Fibroblast of lung (primary cell): ENCODE measurements at regions not wholly inside any gene's neighbourhood (a gene's known extent, or its start where the extent isn't known, plus 50 kb on each side); places are given as distances from the start of the nearest gene placed in this dataset.

Source experiments
- DNase-seq, 2 donors: peaks; one replicate each; pipeline versions ENCODE4 v3.0.0 to v3.0.0-alpha.2; 2010; ENCODE audit warnings: low read depth in 2 of 2
- H2AFZ ChIP-seq: 2 replicates; pipeline ENCODE4 v1.5.1; 2012; ENCODE audit warnings: low read length, control low read depth, inconsistent platforms
- H3K27ac ChIP-seq: 2 replicates; pipeline ENCODE4 v1.5.1; 2011; ENCODE audit warnings: low read length, control low read depth; ENCODE audit not compliant: insufficient read depth
- H3K27me3 ChIP-seq: 2 replicates; pipeline ENCODE4 v1.5.1; 2011; ENCODE audit warnings: mild to moderate bottlenecking, low read length; ENCODE audit not compliant: control insufficient read depth, insufficient read depth
- H3K36me3 ChIP-seq: 2 replicates; pipeline ENCODE4 v1.5.1; 2011; ENCODE audit warnings: low read length; ENCODE audit not compliant: control insufficient read depth, insufficient read depth
- H3K4me1 ChIP-seq: 2 replicates; pipeline ENCODE4 v1.5.1; 2011; ENCODE audit warnings: low read length; ENCODE audit not compliant: control insufficient read depth, insufficient read depth; ENCODE audit errors: extremely low read depth
- H3K4me2 ChIP-seq: 2 replicates; pipeline ENCODE4 v1.5.1; 2011; ENCODE audit warnings: low read length, control low read depth; ENCODE audit not compliant: insufficient read depth; ENCODE audit errors: extremely low read depth
- H3K4me3 ChIP-seq, 4 experiments: fragments of 200-600 bp in 1 of 4; sonication (generic) in 1 of 4; replicated peaks in 1 of 4; 2 replicates each; pipeline ENCODE4 v1.5.1; 2011 to 2016; ENCODE audit warnings: low read length in 4 of 4, low read depth in 3 of 4, mild to moderate bottlenecking in 3 of 4, control low read depth in 2 of 4, inconsistent platforms in 1 of 4, mixed read lengths in 1 of 4; ENCODE audit not compliant: insufficient read depth in 1 of 4; ENCODE audit errors: control extremely low read depth in 1 of 4
- H3K79me2 ChIP-seq: 2 replicates; pipeline ENCODE4 v1.5.1; 2012; ENCODE audit warnings: mild to moderate bottlenecking, low read length, inconsistent platforms; ENCODE audit not compliant: control insufficient read depth, insufficient read depth
- H3K9ac ChIP-seq: 2 replicates; pipeline ENCODE4 v1.5.1; 2011; ENCODE audit warnings: mild to moderate bottlenecking, low read length, control low read depth; ENCODE audit not compliant: insufficient read depth
- H3K9me3 ChIP-seq: 2 replicates; pipeline ENCODE4 v1.5.1; 2012; ENCODE audit warnings: low read depth, low read length; ENCODE audit not compliant: control insufficient read depth, insufficient read depth
- H4K20me1 ChIP-seq: 2 replicates; pipeline ENCODE4 v1.5.1; 2011; ENCODE audit warnings: low read length; ENCODE audit not compliant: control insufficient read depth, insufficient read depth; ENCODE audit errors: extremely low read depth
- CTCF ChIP-seq, 2 donors: IDR thresholded peaks in 1 of 2; conservative IDR thresholded peaks in 1 of 2; 1 replicate in 1 of 2; 2 replicates in 1 of 2; pipeline ENCODE4 v1.5.1; 2011 to 2012; ENCODE audit warnings: low read length in 2 of 2, control low read depth in 1 of 2, inconsistent platforms in 1 of 2, low read depth in 1 of 2, mild to moderate bottlenecking in 1 of 2
- EZH2 ChIP-seq: IDR thresholded peaks from 2 replicates; pipeline ENCODE4 v1.5.1; 2012; ENCODE audit warnings: low read length, control low read depth, mild to moderate bottlenecking; ENCODE audit errors: missing control alignments

DNA sequence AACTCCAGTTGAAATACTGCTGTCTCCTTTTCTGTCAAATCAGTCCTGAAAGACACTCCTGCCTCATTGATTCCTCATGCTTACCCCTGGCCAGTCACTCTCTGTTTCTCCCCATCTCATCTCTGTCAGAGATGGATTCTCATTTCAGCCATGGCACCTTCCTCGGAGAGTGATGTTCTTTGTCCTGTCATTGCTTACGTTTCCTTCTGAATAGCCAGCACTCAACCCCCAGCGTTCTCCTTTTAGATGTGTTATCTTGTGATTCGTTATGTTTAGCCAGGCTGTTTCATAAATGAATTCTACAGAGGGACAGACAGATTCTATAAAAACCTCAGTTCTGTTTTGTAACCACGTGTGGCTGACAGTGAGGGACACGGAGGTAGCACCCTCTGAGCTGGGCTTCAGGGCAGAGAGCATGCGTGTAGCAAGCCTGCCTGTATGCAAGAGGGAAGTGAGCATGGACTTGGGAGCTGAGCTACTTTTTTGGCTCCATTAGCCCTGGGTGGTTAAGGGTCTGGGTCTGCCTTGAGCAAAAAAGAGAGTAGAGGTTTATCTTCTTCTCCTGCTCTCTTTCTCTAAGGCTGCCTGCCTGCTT lies 354.6 kb downstream of the DDX10 start:
- Histone ChIP-seq H3K4me3 (no peak overlapping the region), H3K79me2 (no peaks in the 10 kb centered on the region), H3K27me3 (no peaks in the 10 kb centered on the region), H3K4me2 (no peak overlapping the region), H3K9ac (no peak overlapping the region), H4K20me1 (no peaks in the 10 kb centered on the region), H2AFZ (no peak overlapping the region), H3K4me1 (no peaks in the 10 kb centered on the region), H3K36me3 (no peaks in the 10 kb centered on the region), H3K27ac (no peak overlapping the region), H3K9me3 (no peaks in the 10 kb centered on the region)
- no peak for DNase-seq
- TF ChIP-seq EZH2 (no peak), CTCF (conservative IDR thresholded peaks at IDR 0.05 in 1 of 2, IDR thresholded peaks at IDR 0.05 in 1 of 2; ENCODE audit: low read depth in 1 of 2, low read length in 2 of 2) (no peak)

GRCh38 chr11:109023036-109023435 lies 358.2 kb downstream of the DDX10 start:
- H3K79me2 ChIP-seq: no peaks in the 10 kb centered on the region
- no peak overlapping the region for H3K4me2 ChIP-seq
- H3K27me3 ChIP-seq: no peaks in the 10 kb centered on the region
- no peak overlapping the region for H3K4me3 ChIP-seq
- no peaks in the 10 kb centered on the region for H4K20me1 ChIP-seq
- no peak for TF ChIP-seq EZH2
- H2AFZ ChIP-seq: no peak overlapping the region
- H3K27ac ChIP-seq: no peak overlapping the region
- DNase-seq: no peak
- no peak overlapping the region for H3K9ac ChIP-seq
- no peaks in the 10 kb centered on the region for H3K4me1 ChIP-seq
- H3K9me3 ChIP-seq: no peaks in the 10 kb centered on the region
- H3K36me3 ChIP-seq: no peaks in the 10 kb centered on the region

GRCh38 chr11:109026891-109027489 lies 362.1 kb downstream of the DDX10 start:
- no peaks in the 10 kb centered on the region for H3K27me3 ChIP-seq
- TF ChIP-seq EZH2: no peak
- TF ChIP-seq CTCF (conservative IDR thresholded peaks at IDR 0.05 in 1 of 2, IDR thresholded peaks at IDR 0.05 in 1 of 2; ENCODE audit: low read depth in 1 of 2, low read length in 2 of 2): no peak
- DNase-seq: peak; percentile 50 to 56

More at GRCh38 chr11:109026891-109027489, 362.1 kb downstream of the DDX10 start:
- Histone ChIP-seq H2AFZ (no peak overlapping the region), H3K27ac (no peak overlapping the region), H3K4me2 (no peak overlapping the region), H3K79me2 (no peaks in the 10 kb centered on the region), H3K36me3 (no peaks in the 10 kb centered on the region), H3K4me3 (no peak overlapping the region), H3K9ac (no peak overlapping the region), H3K4me1 (no peaks in the 10 kb centered on the region), H3K9me3 (no peaks in the 10 kb centered on the region), H4K20me1 (no peaks in the 10 kb centered on the region)
